ENCODE measurements at regions not wholly inside any gene's neighbourhood (a gene's known extent, or its start where the extent isn't known, plus 50 kb on each side); places are given as distances from the start of the nearest gene placed in this dataset.
A peak's percentile ranks its signal among the peaks of the same experiment; 100 is the strongest.
"Not testable (repeated sequence)": the region's sequence is repeated elsewhere in the genome, so short reads cannot be mapped to it uniquely, and the experiment has no call there.

DNA sequence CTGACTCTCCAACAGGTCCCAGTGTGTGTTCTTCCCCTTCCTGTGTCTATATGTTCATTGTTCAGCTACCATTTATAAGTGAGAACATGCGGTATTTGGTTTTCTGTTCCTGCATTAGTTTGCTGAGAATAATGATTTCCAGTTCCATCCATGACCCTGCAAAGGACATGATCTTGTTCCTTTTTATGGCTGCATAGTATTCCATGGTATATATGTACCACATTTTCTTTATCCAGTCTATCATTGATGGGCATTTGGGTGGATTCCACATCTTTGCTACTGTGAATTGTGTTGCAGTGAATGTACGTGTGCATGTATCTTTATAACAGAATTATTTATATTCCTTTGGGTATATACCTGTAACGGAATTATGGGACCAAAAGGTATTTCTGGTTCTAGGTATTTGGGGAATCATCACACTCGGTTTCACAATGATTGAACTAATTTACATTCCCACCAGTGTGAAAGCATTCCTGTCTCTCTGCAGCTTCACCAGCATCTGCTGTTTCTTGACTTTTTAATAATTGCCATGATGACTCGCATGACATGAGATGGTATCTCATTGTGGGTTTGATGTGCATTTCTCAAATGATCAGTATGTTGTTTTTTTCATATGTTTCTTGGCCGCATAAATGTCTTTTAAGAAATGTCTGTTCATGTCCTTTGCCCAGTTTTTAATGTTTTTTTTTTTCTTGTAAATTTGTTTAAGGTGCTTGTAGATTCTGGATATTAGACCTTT is 60.2 kb downstream of the LSMEM1 start:
- no peak for ATAC-seq
- DNase-seq = no peak

DNA sequence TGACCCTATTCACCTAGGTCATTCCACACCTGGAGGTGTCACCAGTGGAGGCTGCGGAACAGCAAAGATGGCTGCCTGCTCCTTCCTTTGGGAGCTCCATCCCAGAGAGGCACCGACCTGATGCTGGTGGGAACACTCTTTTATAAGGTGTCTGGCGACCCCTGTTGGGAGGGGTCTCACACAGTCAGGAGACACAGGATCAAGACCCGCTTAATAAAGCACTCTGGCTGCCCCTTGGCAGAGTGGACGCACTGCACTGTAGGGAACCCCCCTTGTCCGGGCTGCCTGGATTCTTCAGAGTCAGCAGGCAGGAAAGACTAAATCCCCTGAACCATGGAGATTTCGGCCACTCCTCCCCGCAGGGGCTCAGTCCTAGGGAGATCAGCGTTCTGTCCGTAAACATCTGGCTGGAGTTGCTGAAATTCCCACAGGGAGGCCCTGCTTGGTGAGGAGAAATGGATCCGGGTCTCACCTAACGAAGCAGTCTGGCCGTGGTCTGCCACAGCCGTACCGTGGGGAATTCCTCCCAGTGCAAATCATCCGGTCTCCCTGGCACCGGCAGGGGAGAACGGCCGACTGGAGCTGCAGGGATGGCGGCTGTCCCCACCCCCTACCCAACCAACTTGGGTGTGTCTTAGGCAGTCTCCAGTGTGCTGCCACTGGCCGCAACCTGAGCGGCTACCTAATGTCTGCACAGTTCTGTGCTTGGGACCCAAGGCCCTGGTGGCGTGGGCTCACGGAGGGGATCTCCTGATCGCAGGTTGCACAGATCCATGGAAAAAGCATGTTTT is 66.1 kb downstream of the LSMEM1 start:
- DNase-seq (no peak), ATAC-seq (no peak)

DNA sequence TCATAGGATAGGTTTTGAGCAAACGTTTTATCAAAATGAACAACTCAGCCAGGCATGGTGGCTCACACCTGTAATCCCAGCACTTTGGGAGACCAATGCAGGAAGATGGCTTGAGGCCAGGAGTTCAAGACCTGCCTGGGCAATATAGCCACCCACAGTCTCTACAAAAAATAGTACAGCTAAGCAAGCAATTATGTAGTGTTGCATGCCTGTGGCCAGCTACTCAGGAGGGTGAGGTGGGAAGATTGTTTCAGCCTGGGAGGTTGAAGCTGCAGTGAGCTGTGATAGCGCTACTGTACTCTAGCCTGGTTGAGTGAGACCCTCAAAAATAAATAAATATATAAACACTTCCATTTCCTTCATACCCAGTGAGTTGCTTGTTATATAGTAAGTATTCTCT is 67.1 kb downstream of the LSMEM1 start:
- DNase-seq = no peak
- no peak for ATAC-seq

DNA sequence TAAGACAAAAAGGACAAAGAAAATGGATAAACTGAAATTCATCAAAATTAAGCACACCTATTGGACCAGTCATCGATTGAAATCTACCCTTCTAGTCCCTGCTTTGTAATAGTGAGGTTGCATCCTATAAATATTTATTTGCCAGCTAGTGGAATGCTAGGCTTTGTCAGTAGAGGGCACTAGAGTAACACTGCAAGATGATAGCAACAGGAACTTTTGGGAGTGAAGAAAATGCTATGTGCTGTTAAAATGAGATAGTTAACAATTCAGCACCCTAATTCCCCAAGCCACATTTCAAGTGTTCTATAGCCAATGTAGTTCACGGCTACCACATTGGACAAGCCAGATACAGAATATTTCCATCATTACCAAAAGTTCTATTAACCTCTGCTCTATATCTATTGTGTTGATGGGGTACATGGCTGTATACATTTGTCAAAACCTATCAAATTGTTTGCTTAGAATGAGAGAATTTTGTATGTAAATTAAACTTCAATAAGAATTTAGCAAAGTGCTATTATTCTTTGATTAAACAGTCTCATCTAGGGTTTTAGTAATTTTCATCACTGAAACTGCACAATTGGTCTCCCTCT is 69.8 kb downstream of the LSMEM1 start:
- ATAC-seq (no peak), DNase-seq (peak; percentile 10)

DNA sequence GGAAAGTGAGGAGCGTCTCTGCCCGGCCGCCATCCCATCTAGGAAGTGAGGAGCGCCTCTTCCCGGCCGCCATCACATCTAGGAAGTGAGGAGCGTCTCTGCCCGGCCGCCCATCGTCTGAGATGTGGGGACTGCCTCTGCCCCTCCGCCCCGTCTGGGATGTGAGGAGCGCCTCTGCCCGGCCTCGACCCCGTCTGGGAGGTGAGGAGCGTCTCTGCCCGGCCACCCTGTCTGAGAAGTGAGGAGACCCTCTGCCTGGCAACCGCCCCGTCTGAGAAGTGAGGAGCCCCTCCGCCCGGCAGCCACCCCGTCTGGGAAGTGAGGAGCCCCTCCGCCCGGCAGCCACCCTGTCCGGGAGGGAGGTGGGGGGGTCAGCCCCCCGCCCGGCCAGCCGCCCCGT is 70.7 kb downstream of the LSMEM1 start:
- ATAC-seq, DNase-seq: not testable (repeated sequence)

DNA sequence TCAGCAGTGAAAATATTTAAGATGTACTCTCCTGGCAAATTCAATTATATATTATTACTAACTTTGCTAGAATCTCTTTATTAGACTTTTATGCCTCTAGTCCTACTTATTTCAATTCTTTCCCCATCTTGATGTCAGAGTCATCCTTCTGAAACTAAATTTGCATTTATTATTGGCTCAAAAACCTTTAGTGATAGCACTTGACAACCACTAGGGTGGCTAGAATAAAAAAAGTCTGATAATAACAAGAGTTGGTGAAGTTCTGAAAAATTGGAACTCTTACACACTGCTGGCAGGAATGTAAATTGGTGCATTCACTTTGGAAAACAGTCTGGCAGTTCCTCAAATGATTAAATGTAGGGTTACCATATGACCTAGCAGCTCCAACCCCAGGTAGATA is 73.8 kb downstream of the LSMEM1 start:
- ATAC-seq = no peak
- DNase-seq = no peak

DNA sequence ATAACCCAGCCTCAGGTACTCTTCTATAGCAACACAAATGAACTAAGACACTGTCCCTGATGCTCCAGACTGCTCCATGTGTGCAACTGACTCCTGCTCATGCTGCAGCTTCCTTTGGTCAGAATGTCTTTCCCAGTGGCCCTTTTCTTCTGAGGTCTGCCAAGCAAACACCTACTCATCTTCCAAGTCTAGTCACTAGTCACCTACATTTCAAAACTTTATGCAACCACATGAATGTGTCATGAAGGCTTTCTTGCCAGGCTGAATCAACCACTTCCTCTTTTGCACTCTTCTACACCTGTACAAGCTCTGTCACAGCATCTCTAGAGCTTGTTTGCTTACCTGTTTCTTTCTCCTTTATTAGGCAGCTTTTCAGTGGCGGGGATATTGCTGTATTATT is 75.8 kb downstream of the LSMEM1 start:
- DNase-seq (peak; percentile 4), ATAC-seq (peak; percentile 81)

DNA sequence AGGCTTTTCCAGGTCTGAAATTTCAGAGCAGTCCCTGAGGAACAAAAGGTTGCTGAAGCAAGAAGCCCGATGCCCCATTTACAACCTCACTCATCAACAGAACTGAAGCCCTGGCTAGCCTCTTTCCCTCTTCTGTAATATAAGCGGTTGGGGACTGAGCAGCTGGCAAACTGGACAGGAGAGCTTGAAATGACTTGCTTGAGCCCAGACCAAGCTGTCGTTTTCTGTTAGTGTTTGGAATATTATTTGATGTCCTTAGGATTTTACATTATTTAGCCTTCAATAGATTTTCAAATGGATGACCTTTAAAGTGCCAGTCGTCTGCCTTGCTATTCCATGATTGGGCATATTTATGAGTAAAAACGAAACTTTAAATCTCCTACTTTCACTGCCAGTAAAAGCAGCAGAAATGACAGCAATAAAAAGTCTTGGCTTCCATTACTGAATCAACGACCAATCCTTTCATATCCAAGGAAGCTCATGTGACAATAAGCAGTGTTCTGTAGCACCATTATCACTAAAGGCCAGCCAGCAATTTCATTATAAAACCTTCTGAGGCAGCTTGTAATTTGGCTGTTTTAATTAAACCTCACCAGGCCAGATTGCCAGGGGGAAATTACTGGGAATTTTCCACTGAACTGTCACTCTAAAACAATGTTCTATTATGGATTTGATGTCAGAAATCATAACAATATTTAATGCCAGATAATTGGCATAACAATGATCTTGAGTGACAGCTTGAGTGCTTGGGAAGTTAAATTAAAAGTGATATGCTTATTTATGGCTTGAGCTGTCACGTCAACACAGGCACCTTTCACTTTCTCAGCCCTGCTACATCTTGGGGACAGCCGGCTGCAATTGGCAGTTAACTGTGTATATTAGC is 85.9 kb downstream of the LSMEM1 start:
- ATAC-seq = no peak
- no peak for DNase-seq

DNA sequence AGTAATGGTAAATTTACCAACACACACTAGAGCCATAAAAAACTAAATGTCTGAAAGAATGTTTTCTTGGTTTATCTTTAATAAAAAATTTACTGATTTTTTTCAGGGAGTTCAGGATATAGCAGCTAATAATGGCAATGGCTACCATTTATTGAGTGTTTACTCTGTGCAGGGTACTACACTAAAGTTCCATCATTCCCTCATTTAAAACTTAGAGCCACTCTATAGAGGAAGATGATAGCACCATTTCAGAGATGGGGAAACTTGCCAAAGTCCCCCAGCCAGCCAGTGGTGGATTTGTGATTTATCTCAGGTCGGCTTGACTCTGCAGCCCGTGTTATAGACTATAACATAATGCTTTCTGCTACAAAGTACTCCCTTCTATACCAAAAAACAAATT is 86.6 kb downstream of the LSMEM1 start:
- DNase-seq (no peak), ATAC-seq (no peak)

DNA sequence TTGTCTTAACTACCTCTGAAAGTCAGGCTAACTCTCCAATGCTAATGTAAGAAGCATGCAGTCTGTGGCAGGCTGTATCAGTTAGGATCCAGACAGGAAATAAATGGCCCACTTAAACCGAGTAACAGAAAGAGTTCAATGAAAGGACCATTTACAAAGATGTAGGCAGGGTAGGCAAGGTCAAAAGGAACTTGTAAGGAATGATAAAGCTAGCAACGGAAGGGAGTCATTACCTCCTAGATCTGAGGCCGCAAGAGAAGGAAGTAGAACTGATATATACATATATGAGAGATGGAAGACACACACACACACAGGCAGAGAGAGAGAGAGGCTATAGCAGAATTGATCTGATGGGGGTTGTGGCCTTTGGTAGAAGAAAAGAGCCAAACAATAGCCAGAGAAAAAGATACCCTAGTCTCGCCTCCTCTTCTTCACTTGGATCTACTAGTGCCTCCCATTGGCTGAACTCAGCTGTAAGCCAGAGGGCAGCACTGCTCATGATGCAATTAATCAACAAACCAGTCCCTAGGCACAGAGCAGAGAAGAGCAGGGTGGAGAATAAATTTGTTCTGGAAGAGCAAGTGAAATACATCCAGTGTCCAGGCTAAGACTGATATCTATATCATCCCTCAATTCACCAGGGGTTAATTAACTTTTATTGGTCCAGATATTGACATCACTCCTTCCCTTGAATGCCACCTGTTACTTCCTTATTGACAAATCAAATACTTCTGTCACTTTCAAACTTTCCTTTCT is 91.2 kb downstream of the LSMEM1 start:
- ATAC-seq (no peak), DNase-seq (no peak)

DNA sequence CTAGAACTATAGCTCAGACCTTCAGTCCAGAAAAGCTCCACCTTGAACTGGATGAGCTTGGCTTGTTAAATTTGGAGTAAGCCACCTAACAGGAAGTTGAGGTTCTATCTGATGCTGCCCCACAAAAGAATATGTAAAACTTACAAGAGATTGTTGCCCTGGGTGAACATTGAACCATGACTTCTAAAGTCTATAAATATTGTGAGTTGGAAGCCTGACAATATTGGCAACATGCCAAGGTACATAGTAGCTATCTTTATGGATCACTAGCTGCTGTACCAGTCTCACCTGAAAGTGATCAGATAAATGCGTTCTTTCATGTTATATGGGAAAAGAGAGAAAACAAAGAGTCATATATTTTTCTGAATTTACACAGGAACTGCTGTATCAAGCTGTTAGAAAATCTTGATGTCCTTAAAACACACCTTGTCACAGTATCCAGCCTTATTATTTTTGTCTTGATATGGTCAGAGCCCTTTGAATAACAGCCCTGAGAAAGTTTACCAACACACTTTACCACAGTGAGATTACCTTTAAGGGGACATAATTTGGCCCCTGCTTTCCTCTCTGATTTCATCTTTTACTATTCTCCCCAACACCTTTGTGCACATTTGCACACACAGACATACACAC is 92.0 kb downstream of the LSMEM1 start:
- ATAC-seq (no peak), DNase-seq (no peak)

DNA sequence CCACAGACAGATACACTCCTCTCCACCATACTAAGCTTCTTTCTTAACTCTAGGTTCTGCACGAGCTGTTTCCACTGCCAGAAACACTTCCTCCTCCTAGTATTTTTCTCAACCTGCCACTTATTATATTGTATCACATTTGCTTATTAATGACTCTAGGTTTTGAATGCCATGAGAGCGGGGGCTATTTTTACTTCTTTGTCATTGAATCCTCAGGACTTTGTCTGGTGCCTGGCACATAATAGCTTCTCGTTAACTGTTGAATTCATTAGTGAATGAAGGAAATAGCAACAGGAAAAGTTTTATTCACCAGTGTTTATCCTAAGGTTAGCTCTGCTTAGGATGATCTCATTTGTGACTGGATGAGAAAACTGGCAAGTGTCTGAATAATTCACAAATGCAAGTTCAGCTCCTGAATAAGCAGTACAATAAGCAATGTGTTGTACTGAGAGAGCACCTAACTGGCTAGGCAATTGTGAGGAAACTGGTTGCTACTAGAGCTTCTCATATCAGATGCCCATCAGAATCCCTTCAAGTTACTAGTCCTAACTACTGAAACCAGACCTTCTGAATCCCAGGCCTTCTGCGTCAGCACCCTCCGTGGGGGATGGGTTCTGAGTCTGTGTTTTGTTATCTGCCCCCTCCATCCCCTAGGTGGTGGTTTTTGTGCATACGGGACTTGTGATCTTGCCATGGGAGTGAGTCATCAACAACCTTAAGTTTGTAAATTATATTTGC is 92.7 kb downstream of the LSMEM1 start:
- ATAC-seq (no peak), DNase-seq (no peak)

DNA sequence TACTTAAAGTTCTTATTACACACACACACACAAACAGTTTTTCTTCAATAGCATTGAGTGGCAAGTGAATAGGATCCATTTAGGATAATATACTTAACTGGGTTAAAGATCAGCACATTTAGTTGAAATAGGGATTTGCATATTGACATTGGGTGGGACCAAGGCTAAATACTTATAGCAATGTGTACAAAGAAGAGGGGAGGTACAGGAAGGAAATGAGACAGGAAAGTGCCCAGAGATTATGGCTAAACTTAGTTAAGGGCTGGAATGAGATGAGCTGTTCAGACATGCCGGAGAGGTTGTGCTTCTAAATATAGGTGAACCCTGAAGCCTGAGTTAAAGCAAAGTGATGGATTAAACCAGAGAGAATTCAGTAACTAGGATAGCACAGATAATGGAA is 95.1 kb downstream of the LSMEM1 start:
- no peak for DNase-seq
- no peak for ATAC-seq

DNA sequence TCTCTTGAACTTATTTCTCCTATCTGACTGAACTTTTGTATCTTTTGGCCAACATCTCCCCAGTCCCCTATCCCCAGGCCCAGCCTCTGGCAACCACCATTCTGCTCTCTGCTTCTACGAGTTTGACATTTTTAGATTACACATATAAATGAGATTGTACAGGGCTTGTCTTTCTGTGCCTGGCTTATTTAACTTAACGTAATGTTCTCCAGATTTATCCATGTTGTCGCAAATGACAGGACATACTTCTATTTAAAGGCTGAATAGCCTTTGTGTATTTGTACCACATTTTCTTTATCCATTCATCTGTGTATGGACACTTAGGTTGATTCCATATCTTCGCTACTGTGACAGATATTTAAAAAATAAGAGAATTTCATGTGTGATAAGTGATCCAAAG is 98.6 kb downstream of the LSMEM1 start:
- DNase-seq (no peak), ATAC-seq (no peak)

DNA sequence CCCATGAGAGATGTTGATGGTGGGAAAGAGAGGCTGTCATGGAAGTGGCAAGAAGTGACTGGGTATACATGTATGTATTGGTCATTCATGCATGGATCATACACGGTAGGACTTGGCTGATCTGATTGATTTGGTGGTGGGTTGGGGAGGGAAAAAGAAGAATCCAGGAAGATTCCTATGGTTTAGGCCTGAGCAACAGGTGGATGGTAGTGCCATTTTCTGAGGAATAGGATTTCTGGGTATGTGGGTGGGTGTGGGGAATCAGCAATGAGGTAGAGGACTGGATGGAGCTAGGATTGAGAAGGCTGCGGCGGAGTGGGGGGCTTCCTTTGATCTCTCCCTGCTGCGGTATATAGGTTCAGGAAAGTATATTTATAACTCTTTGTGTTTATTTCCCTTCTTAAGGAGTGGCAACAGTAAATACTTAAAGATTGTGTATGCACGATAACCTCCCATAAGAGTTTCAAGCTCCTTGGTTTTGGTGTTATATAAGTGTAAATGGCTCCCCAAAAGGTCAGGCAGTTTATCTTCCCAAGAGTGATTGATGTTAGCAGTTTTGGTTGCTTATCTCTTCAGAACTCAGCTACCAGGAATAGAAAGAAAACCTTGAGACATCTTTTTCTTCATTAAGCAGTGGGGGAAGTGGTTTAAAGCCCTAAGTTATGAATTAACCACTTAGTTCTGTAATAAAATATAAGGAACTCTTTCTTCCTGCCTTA is 100.1 kb downstream of the LSMEM1 start:
- DNase-seq = no peak
- ATAC-seq = no peak

DNA sequence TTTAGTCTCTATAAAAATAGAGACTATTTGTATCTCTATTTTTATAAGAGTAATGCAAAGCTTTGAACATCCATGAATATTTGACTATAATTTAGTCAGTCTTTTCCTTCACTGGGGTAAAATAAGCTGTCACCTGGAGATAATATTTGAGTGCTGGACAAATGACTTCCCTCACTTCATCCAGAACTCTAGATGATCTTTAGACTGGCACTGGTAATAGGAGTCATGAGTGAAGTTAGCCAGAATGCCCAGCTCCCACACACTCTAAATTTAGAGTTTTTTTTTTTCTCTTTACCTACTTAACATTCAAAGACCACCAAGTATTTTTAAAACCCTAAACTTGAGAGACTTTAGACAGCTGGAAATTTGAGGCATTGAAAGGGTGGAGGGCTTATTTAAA is 100.7 kb downstream of the LSMEM1 start:
- ATAC-seq = no peak
- no peak for DNase-seq

DNA sequence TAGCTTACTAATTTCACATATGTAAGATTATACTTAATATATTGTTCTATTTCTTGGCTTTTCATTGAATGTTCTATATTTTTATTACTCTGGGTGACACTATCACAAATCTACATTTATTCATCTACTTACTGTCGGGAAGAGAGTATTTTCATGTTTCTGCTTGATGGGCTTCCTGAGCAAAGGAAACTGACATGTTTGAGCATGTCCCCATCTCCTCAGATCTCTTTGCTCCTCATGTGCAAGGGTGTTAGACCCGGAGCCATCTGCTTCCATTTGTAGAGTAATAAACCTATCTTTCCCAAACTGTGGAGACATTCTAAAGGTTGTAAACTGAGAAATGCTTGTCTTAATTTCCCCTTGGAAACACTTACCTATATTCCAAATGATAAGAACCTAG is 103.5 kb downstream of the LSMEM1 start:
- no peak for ATAC-seq

DNA sequence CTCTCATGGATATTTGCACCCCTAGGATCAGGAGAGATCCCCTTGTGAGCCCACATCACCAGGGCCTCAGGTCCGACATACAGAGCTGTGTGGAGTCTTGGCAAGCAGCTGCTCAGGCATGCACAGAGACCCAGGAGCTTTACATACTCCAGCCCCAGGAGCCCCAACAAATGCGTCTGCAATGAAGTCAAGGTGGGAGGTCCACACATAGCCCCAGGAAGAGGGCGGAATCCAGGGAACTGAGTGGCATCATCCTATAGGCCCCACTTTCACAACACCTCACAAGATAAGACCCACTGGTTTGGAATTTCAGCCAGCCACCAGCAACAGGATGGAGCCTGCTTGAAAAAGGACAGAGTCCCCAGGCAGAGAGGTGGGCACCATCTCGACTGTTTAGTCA is 106.7 kb downstream of the LSMEM1 start:
- DNase-seq (no peak), ATAC-seq (no peak)

More for the DNA sequence above, 103.5 kb downstream of the LSMEM1 start:
- no peak for DNase-seq

DNA sequence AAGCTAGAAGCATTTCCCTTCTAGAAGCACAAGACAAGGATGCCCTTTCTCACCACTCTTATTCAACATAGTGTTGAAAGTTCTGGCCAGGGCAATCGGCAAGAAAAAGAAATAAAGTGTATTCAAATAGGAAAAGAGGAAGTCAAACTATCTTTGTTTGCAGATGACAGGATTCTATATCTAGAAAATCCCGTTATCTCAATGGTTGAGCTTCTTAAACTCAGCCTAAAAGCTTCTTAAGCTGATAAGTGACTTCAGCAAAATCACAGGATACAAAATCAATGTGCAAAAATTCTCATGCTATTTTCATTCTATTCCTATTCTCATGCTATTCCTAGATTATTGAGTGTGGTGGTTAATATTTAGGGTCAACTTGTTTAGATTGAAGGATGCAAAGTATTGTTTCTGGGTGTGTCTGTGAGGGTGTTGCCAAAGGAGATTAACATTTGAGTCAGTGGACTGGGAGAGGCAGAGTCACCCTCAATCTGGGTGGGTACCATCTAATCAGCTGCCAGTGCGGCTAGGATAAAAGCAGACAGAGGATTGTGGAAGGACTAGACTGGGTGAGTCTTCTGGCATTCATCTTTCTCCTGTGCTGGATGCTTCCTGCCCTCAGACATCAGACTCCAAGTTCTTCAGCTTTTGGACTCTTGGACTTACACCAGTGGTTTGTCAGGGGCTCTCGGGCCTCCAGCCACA is 111.9 kb downstream of the LSMEM1 start:
- not testable (repeated sequence) for ATAC-seq, DNase-seq

All from stimulated activated naive CD8-positive, alpha-beta T cell treated with anti-CD3 and anti-CD28 coated beads, Interleukin-15, Interleukin-2, amounts not matched to agents 100 U/mL and 50 U/mL, for 24 hours (primary cell).